IgD-negative memory B cell (primary cell): ENCODE measurements at regions not wholly inside any gene's neighbourhood (a gene's known extent, or its start where the extent isn't known, plus 50 kb on each side); places are given as distances from the start of the nearest gene placed in this dataset.

Experiments used
- H3K27ac Mint-ChIP-seq, 3 donors: one replicate each; pipeline ENCODE4 v1.8.0; 2020 to 2022; ENCODE audit warnings: mild to moderate bottlenecking in 3 of 3, mixed read lengths in 3 of 3, moderate library complexity in 1 of 3
- H3K27me3 Mint-ChIP-seq: one replicate; pipeline ENCODE4 v1.8.0; 2021; ENCODE audit warnings: mixed read lengths
- H3K36me3 Mint-ChIP-seq: one replicate; pipeline ENCODE4 v1.8.0; 2020; ENCODE audit warnings: mild to moderate bottlenecking, mixed read lengths
- H3K4me1 Mint-ChIP-seq, 3 donors: one replicate each; pipeline ENCODE4 v1.8.0; 2020 to 2022; ENCODE audit warnings: mixed read lengths in 3 of 3, mild to moderate bottlenecking in 1 of 3
- H3K4me3 Mint-ChIP-seq, 4 donors: one replicate each; pipeline ENCODE4 v1.8.0; 2020 to 2022; ENCODE audit warnings: mild to moderate bottlenecking in 4 of 4, mixed read lengths in 4 of 4, moderate library complexity in 3 of 4
- H3K9me3 Mint-ChIP-seq, 3 donors: one replicate each; pipeline ENCODE4 v1.8.0; 2020 to 2021; ENCODE audit warnings: mixed read lengths in 3 of 3, mild to moderate bottlenecking in 1 of 3

GRCh38 chr6:44706011-44706410 lies 318.5 kb downstream of the CDC5L start:
- H3K4me1 Mint-ChIP-seq: peaks cover 0 to 3% (median 0%) of the 10 kb centered on the region in 3 donors
- H3K27ac Mint-ChIP-seq: no peak overlapping the region
- H3K4me3 Mint-ChIP-seq: no peak overlapping the region
- peaks cover 0 to 7% (median 4%) of the 10 kb centered on the region in 3 donors for H3K9me3 Mint-ChIP-seq
- no peaks in the 10 kb centered on the region for H3K36me3 Mint-ChIP-seq
- peaks cover 2% of the 10 kb centered on the region for H3K27me3 Mint-ChIP-seq

- Mint-ChIP-seq H3K36me3 (no peaks in the 10 kb centered on the region), H3K4me3 (no peak overlapping the region), H3K27ac (no peak overlapping the region), H3K4me1 (peaks cover 0 to 3% (median 0%) of the 10 kb centered on the region in 3 donors), H3K9me3 (peaks cover 0 to 7% (median 4%) of the 10 kb centered on the region in 3 donors), H3K27me3 (peaks cover 2% of the 10 kb centered on the region)
Observed at GRCh38 chr6:44708208-44708607, 320.7 kb downstream of the CDC5L start.

- Mint-ChIP-seq H3K9me3 (peaks cover 0 to 7% (median 2%) of the 10 kb centered on the region in 3 donors), H3K4me1 (peaks cover 0 to 3% (median 0%) of the 10 kb centered on the region in 3 donors), H3K27me3 (peaks cover 5% of the 10 kb centered on the region), H3K4me3 (no peak overlapping the region), H3K27ac (no peak overlapping the region), H3K36me3 (no peaks in the 10 kb centered on the region)
Observed at GRCh38 chr6:44712353-44713111, 325.0 kb downstream of the CDC5L start.

GRCh38 chr6:44715188-44715587 lies 327.7 kb downstream of the CDC5L start:
- no peaks in the 10 kb centered on the region for H3K9me3 Mint-ChIP-seq
- peaks cover 6% of the 10 kb centered on the region for H3K27me3 Mint-ChIP-seq
- H3K36me3 Mint-ChIP-seq: no peaks in the 10 kb centered on the region
- H3K4me3 Mint-ChIP-seq: no peak overlapping the region
- no peaks in the 10 kb centered on the region for H3K4me1 Mint-ChIP-seq
- no peak overlapping the region for H3K27ac Mint-ChIP-seq

GRCh38 chr6:44715925-44716324 lies 328.4 kb downstream of the CDC5L start:
- Mint-ChIP-seq H3K4me3 (no peak overlapping the region), H3K27me3 (peaks cover 6% of the 10 kb centered on the region), H3K36me3 (no peaks in the 10 kb centered on the region), H3K9me3 (no peaks in the 10 kb centered on the region), H3K4me1 (no peaks in the 10 kb centered on the region), H3K27ac (no peak overlapping the region)

DNA sequence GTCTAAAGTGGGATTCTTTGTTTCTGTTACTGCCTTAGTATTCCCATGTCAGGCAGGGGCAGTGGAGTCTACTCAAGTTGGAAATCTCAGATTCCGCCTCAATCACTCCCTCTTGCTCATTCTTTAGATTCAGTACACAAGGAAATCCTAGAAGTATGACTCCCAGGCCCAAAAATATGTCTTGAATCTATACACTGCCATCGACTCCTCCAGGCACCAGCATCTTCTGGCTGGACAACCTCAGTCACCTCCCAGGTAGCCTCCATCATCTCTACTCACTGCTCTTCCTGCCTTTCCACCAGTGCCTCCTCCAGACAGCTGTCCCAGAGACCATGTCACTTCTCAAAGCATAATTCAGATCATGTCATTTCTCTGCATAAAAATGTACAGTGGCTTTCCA lies 329.9 kb downstream of the CDC5L start:
- H3K27me3 Mint-ChIP-seq: peaks cover 7% of the 10 kb centered on the region
- no peaks in the 10 kb centered on the region for H3K4me1 Mint-ChIP-seq
- no peaks in the 10 kb centered on the region for H3K9me3 Mint-ChIP-seq
- H3K27ac Mint-ChIP-seq: no peak overlapping the region
- H3K36me3 Mint-ChIP-seq: no peaks in the 10 kb centered on the region
- no peak overlapping the region for H3K4me3 Mint-ChIP-seq

DNA sequence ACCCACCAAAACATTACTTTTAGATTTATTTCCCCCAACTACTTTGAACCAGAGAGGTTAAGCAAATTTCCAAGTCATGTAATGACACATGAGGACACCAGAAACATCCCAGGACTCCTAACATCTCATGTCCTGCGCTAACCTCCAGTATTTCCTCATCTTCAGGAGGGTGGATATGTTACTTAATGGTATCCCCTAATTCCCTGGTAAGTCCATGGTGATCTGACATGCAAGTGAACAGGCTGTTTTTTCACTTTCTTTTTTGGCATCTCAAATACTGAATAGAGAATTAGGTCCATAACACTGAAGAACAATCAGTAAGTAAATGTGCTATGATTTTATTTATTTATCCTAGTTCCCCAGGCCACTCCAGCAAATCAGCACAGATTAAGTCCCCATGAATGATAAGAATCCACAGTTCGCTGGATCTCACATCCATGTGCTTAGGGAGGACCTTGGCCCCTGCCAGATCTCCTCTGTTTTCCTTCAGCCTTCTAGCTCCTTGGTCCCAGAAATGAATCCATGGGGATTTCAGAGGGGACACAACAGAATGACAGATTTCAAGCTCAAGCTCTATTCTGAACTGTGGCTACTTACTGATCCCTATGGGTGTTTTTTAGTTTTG lies 334.6 kb downstream of the CDC5L start:
- H3K27me3 Mint-ChIP-seq: peaks cover 8% of the 10 kb centered on the region
- no peak overlapping the region for H3K27ac Mint-ChIP-seq
- H3K4me1 Mint-ChIP-seq: no peaks in the 10 kb centered on the region
- H3K36me3 Mint-ChIP-seq: no peaks in the 10 kb centered on the region
- no peak overlapping the region for H3K4me3 Mint-ChIP-seq
- no peaks in the 10 kb centered on the region for H3K9me3 Mint-ChIP-seq

GRCh38 chr6:44722736-44723135 lies 335.2 kb downstream of the CDC5L start:
- H3K4me3 Mint-ChIP-seq: no peak overlapping the region
- H3K36me3 Mint-ChIP-seq: no peaks in the 10 kb centered on the region
- H3K27ac Mint-ChIP-seq: no peak overlapping the region
- H3K4me1 Mint-ChIP-seq: no peaks in the 10 kb centered on the region
- H3K9me3 Mint-ChIP-seq: no peaks in the 10 kb centered on the region
- peaks cover 6% of the 10 kb centered on the region for H3K27me3 Mint-ChIP-seq

DNA sequence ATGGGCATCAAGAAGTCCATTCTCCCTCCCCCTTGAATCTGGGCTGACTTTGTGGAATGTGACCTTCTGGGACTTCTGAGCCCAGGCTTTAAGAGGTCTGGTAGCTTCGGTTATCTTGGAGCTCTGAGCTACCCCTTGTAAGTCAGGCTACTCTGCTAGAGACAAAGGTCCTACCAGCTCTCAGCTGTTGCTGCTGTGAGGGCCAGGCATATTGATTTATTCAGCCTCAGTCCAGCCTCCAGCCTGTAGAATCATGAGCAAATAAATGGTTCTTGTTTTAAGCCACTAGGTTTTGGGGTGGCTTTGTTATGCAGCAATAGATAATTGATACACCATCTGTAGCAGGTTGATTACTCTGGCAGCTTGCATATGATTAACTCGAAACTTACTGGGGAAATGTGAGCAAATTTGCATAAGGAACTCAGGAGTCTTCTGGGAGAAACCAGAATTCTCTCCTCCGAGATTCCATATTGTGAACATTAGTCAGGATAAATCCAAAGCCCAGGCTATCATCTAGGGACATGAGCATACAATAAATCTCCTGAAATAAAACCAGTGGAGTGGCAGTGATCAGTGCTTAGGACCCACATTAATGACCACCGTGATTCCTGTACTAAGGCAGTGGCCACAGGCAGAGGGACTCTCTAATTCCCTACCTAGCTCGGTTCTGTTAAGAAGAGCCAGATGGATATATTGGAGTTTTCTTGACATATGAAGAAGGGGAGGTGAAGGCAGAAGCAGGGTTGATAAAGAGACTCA lies 336.1 kb downstream of the CDC5L start:
- Mint-ChIP-seq H3K36me3 (no peaks in the 10 kb centered on the region), H3K27me3 (peaks cover 8% of the 10 kb centered on the region), H3K4me1 (no peaks in the 10 kb centered on the region), H3K27ac (no peak overlapping the region), H3K4me3 (no peak overlapping the region), H3K9me3 (no peaks in the 10 kb centered on the region)

DNA sequence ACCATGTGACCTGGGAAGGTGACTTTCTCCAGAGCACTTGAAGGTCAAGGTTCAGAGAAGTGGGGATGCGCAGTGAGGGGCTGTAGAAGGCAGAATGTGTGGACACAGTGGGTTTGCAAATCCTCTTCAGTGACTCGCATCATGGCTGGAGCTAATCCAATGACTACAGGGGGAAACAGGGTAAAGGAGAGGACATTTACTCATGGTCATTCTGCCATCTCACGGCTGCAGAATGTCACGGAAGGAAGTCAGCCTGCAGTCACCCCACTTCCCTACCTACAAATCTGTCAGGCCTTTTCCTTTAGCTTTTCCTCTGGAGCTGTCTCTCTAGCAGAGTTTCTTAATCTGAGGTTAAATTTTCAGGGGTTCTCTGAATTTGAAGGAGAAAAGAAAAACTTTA lies 337.6 kb downstream of the CDC5L start:
- H3K27ac Mint-ChIP-seq: no peak overlapping the region

DNA sequence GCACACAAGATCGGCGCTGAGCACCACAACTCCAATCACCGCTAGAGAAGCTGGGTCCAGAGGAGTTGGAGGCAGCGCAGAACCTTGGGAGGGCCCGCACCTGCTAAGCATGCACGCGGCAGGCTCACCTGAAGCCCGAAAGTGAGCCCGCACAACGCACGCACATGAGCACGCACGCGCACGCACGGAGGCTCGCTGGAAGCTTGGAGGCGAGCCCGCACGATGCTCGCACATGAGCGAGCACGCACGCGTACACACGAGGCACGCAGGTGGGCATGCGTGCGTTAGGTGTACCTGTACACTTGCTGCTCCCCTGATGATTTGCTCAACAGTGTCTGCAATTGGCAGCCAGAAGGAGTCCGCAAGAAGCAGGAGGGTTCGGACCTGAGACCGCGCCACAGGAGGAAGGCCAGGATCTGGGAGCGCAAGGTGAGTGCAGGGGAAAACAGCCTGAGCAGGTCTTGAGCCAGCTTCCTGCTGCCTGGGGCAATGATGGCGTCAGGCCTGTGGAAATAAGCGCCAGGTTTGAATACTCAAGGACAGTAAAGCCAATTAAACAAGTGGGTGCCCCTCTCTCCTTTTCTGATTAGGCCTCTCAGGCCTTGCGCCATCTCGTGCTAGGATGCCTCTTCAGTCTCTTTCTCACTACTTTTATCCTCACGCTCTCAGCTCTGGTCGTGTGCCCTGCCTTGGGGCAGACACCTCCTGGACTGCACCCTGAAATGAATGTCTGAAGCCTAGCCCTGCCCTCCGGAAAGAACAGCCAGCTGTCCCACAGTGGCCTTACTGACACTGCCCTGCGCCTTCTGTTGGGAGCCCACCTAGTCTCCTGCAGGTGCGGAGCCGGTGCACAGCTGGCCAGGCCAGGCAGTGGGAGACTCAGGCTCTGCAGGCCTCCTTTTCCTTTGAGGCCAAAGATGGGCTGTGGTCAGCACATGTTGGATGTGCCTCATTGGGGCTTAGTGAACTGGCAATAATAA lies 340.4 kb downstream of the CDC5L start:
- no peak overlapping the region for H3K27ac Mint-ChIP-seq
- H3K4me1 Mint-ChIP-seq: no peaks in the 10 kb centered on the region
- H3K4me3 Mint-ChIP-seq: no peak overlapping the region
- H3K36me3 Mint-ChIP-seq: no peaks in the 10 kb centered on the region
- peaks cover 7% of the 10 kb centered on the region for H3K27me3 Mint-ChIP-seq
- no peaks in the 10 kb centered on the region for H3K9me3 Mint-ChIP-seq

More for the DNA sequence above, 337.6 kb downstream of the CDC5L start:
- no peaks in the 10 kb centered on the region for H3K4me1 Mint-ChIP-seq
- no peaks in the 10 kb centered on the region for H3K36me3 Mint-ChIP-seq
- no peaks in the 10 kb centered on the region for H3K9me3 Mint-ChIP-seq
- no peak overlapping the region for H3K4me3 Mint-ChIP-seq
- H3K27me3 Mint-ChIP-seq: peaks cover 8% of the 10 kb centered on the region

- no peaks in the 10 kb centered on the region for H3K36me3 Mint-ChIP-seq
- peaks cover 2% of the 10 kb centered on the region for H3K27me3 Mint-ChIP-seq
- H3K4me1 Mint-ChIP-seq: no peaks in the 10 kb centered on the region
- H3K4me3 Mint-ChIP-seq: no peak overlapping the region
- no peaks in the 10 kb centered on the region for H3K9me3 Mint-ChIP-seq
- no peak overlapping the region for H3K27ac Mint-ChIP-seq
Observed at GRCh38 chr6:44730771-44731391, 343.4 kb downstream of the CDC5L start.

GRCh38 chr6:44731485-44732095 lies 344.1 kb downstream of the CDC5L start:
- peaks cover 2% of the 10 kb centered on the region for H3K27me3 Mint-ChIP-seq
- H3K36me3 Mint-ChIP-seq: no peaks in the 10 kb centered on the region
- H3K27ac Mint-ChIP-seq: no peak overlapping the region
- H3K4me3 Mint-ChIP-seq: no peak overlapping the region
- no peaks in the 10 kb centered on the region for H3K9me3 Mint-ChIP-seq
- no peaks in the 10 kb centered on the region for H3K4me1 Mint-ChIP-seq

DNA sequence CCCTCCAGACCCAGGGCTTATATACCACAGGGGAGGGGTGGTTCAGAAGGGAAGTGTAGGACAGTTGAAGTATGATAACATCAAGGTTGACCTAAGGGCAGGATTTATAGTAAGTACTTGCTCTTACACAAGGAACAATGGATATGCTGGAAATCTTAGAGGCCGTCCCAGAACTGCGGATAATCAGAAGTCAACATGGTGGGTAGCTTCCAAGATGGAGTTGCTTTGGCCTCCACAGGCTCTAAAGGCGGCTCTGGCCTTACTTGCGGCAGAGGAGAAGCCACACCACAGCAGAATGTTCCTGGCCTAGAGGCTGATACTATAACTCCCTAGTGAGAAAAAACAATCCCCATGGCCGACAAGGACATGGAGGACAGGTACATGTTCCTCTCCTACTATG lies 344.7 kb downstream of the CDC5L start:
- H3K36me3 Mint-ChIP-seq: no peaks in the 10 kb centered on the region
- no peaks in the 10 kb centered on the region for H3K4me1 Mint-ChIP-seq
- peaks cover 2% of the 10 kb centered on the region for H3K27me3 Mint-ChIP-seq
- no peaks in the 10 kb centered on the region for H3K9me3 Mint-ChIP-seq
- H3K4me3 Mint-ChIP-seq: no peak overlapping the region
- H3K27ac Mint-ChIP-seq: no peak overlapping the region
